GM23338 (cell line): ENCODE measurements at regions not wholly inside any gene's neighbourhood (a gene's known extent, or its start where the extent isn't known, plus 50 kb on each side); places are given as distances from the start of the nearest gene placed in this dataset.

Experiments
- ATAC-seq: fragments of 200-7000 bp; cut with Tn5 transposase; 3 replicates; pipeline ENCODE4 v1.9.1; 2020
- DNase-seq: peaks from one replicate; pipeline ENCODE4 v3.0.0-alpha.2; 2015; ENCODE audit warnings: low spot score
- H2AFZ ChIP-seq: fragments of 200-600 bp; sonication (generic); 2 replicates; pipeline ENCODE4 v1.8.0; 2016; ENCODE audit warnings: antibody characterized with exemption, mild to moderate bottlenecking, moderate library complexity
- H3F3A ChIP-seq: fragments of 200-600 bp; sonication (generic); replicated peaks from 2 replicates; pipeline ENCODE4 v1.8.0; 2017; ENCODE audit warnings: antibody characterized with exemption, mixed run types, low read depth
- H3K27ac ChIP-seq: fragments of 200-600 bp; sonication (generic); 2 replicates; pipeline ENCODE4 v1.6.1; 2016; ENCODE audit warnings: low read depth
- H3K27me3 ChIP-seq: fragments of 200-600 bp; sonication (generic); 2 replicates; pipeline ENCODE4 v1.8.0; 2016; ENCODE audit warnings: mild to moderate bottlenecking, mixed run types, moderate library complexity; ENCODE audit not compliant: insufficient read depth
- H3K36me3 ChIP-seq: fragments of 200-600 bp; sonication (generic); 2 replicates; pipeline ENCODE4 v1.8.0; 2016; ENCODE audit warnings: mild to moderate bottlenecking; ENCODE audit not compliant: insufficient read depth
- H3K4me1 ChIP-seq: fragments of 200-600 bp; sonication (generic); 2 replicates; pipeline ENCODE4 v1.8.0; 2016; ENCODE audit warnings: mild to moderate bottlenecking, moderate library complexity; ENCODE audit not compliant: insufficient read depth
- H3K4me2 ChIP-seq: fragments of 200-600 bp; sonication (generic); 2 replicates; pipeline ENCODE4 v1.7.1; 2017; ENCODE audit warnings: mixed run types
- H3K4me3 ChIP-seq: fragments of 200-600 bp; sonication (generic); 2 replicates; pipeline ENCODE4 v1.6.1; 2016; ENCODE audit warnings: mixed run types
- H3K79me2 ChIP-seq: fragments of 200-600 bp; sonication (generic); replicated peaks from 2 replicates; pipeline ENCODE4 v1.8.0; 2017; ENCODE audit warnings: mild to moderate bottlenecking; ENCODE audit not compliant: insufficient read depth
- H3K9me2 ChIP-seq: fragments of 200-600 bp; sonication (generic); 2 replicates; pipeline ENCODE4 v1.8.0; 2017; ENCODE audit not compliant: insufficient read depth
- H4K20me1 ChIP-seq: fragments of 200-600 bp; sonication (generic); replicated peaks from 2 replicates; pipeline ENCODE4 v1.8.0; 2017; ENCODE audit warnings: mild to moderate bottlenecking; ENCODE audit not compliant: insufficient read depth
- H3K27ac Mint-ChIP-seq: 2 replicates; pipeline ENCODE4 v1.8.0; 2020; ENCODE audit warnings: inconsistent platforms, mild to moderate bottlenecking, moderate library complexity, mixed read lengths
- H3K27me3 Mint-ChIP-seq: 3 replicates; pipeline ENCODE4 v1.8.0; 2022; ENCODE audit warnings: low read depth, mild to moderate bottlenecking, moderate library complexity, mixed read lengths, inconsistent platforms; ENCODE audit not compliant: insufficient read depth, poor library complexity
- H3K36me3 Mint-ChIP-seq: 3 replicates; pipeline ENCODE4 v1.8.0; 2021; ENCODE audit warnings: low read depth, mild to moderate bottlenecking, inconsistent platforms, moderate library complexity, mixed read lengths
- H3K4me1 Mint-ChIP-seq: 3 replicates; pipeline ENCODE4 v1.8.0; 2020; ENCODE audit warnings: mild to moderate bottlenecking, inconsistent platforms, mixed read lengths
- H3K4me3 Mint-ChIP-seq: 3 replicates; pipeline ENCODE4 v1.8.0; 2021; ENCODE audit warnings: moderate library complexity, mild to moderate bottlenecking, inconsistent platforms, mixed read lengths
- H3K9me3 Mint-ChIP-seq: 3 replicates; pipeline ENCODE4 v1.8.0; 2020; ENCODE audit warnings: moderate library complexity, mild to moderate bottlenecking, inconsistent platforms, mixed read lengths
- EZH2phosphoT487 ChIP-seq: fragments of 200-600 bp; sonication (generic); IDR thresholded peaks from one replicate; pipeline ENCODE4 v1.8.1; 2018; ENCODE audit warnings: antibody characterized with exemption; ENCODE audit not compliant: unreplicated experiment
- JUNB ChIP-seq: IDR thresholded peaks from one replicate; pipeline ENCODE4 v1.6.1; 2016; ENCODE audit warnings: antibody characterized with exemption; ENCODE audit not compliant: unreplicated experiment
- NANOG ChIP-seq: IDR thresholded peaks from 2 replicates; pipeline ENCODE4 v1.6.1; 2016; ENCODE audit warnings: antibody characterized with exemption, borderline replicate concordance
- STAT1 ChIP-seq: IDR thresholded peaks from one replicate; pipeline ENCODE4 v1.6.1; 2016; ENCODE audit warnings: antibody characterized with exemption; ENCODE audit not compliant: unreplicated experiment
- ZNF114 ChIP-seq: fragments of 250-450 bp; sonication (Bioruptor Pico); IDR thresholded peaks from 2 replicates; pipeline ENCODE4 v1.5.0; 2020; ENCODE audit warnings: mild to moderate bottlenecking, moderate library complexity
- TF ChIP-seq, protein P1 (sequence below), 2 experiments: fragments of 200-600 bp in 1 of 2; sonication (generic) in 1 of 2; conservative IDR thresholded peaks; 2 replicates each; pipeline versions ENCODE4 v1.5.1 to v1.6.1; 2016 to 2017; ENCODE audit warnings: antibody characterized with exemption in 2 of 2, low read depth in 2 of 2, mild to moderate bottlenecking in 2 of 2, moderate library complexity in 1 of 2
- TF ChIP-seq, protein P2 (sequence below): fragments of 250-450 bp; sonication (Bioruptor Pico); IDR thresholded peaks from 2 replicates; pipeline ENCODE4 v1.5.0; 2020; ENCODE audit warnings: mild to moderate bottlenecking, moderate library complexity

DNA sequence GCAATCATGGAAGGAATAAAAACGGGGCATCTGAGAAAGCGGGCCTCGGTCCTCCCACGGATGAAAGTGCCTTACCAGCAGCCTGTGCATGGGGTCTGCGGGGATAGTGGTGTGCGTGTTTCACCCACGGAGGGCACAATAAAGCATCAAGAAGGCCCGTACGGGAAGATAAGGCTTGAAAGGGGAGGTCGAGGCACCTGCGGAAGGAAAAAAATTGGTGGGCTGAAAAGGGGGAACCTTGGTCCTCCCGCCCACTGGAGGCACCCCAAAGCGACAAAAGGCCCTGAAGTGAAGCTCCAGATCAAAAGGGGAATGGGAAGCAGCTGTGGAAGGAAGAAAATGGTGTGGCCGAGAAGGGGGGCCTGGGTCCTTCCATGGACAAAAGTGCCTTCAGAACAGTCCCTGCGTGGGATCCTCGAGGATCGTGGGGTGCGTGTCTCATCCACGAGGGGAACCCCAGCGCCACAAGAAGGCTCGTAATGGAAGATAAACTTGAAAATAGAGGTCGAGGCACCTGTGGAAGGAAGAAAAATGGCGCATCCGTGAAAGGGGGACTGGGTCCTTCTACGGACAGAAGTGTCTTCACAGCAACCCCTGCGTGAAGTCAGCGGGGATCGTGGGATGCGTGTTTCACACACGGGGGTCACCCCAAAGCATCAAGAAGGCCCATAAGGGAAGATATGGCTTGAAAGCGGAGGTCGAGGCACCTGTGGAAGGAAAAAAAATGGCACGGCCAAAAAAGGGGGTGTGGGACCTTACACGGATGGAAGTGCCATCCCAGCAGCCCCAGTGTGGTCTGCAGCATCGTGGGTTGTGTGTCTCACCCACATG, 276.9 kb downstream of the ALG10 start:
- Mint-ChIP-seq H3K36me3 (peaks cover 85% of the 10 kb centered on the region), H3K9me3 (peaks cover 100% of the 10 kb centered on the region)

More for the DNA sequence above, 276.9 kb downstream of the ALG10 start:
- Histone ChIP-seq H3K36me3 (no peaks in the 10 kb centered on the region; the same call in 1 of the 2 replicates), H3K27ac (no peak overlapping the region), H3K27me3 (no peaks in the 10 kb centered on the region), H3K4me1 (no peaks in the 10 kb centered on the region), H3F3A (no peaks in the 10 kb centered on the region), H3K79me2 (no peaks in the 10 kb centered on the region), H2AFZ (no peak overlapping the region), H4K20me1 (no peaks in the 10 kb centered on the region), H3K4me2 (no peak overlapping the region), H3K9me2 (no peaks in the 10 kb centered on the region), H3K4me3 (no peak overlapping the region)
- no peaks in the 10 kb centered on the region; the same call in 2 of the 3 replicates for H3K4me1 Mint-ChIP-seq
- DNase-seq (no peak), ATAC-seq (no peak)
- TF ChIP-seq, protein P1, sequence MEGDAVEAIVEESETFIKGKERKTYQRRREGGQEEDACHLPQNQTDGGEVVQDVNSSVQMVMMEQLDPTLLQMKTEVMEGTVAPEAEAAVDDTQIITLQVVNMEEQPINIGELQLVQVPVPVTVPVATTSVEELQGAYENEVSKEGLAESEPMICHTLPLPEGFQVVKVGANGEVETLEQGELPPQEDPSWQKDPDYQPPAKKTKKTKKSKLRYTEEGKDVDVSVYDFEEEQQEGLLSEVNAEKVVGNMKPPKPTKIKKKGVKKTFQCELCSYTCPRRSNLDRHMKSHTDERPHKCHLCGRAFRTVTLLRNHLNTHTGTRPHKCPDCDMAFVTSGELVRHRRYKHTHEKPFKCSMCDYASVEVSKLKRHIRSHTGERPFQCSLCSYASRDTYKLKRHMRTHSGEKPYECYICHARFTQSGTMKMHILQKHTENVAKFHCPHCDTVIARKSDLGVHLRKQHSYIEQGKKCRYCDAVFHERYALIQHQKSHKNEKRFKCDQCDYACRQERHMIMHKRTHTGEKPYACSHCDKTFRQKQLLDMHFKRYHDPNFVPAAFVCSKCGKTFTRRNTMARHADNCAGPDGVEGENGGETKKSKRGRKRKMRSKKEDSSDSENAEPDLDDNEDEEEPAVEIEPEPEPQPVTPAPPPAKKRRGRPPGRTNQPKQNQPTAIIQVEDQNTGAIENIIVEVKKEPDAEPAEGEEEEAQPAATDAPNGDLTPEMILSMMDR (conservative IDR thresholded peaks at IDR 0.05; ENCODE audit: low read depth in 2 of 2), result no peak
- TF ChIP-seq JUNB (no peak), ZNF114 (CRISPR knock-in tag) (no peak), NANOG (no peak), EZH2phosphoT487 (no peak), STAT1 (no peak)
- TF ChIP-seq, protein P2, sequence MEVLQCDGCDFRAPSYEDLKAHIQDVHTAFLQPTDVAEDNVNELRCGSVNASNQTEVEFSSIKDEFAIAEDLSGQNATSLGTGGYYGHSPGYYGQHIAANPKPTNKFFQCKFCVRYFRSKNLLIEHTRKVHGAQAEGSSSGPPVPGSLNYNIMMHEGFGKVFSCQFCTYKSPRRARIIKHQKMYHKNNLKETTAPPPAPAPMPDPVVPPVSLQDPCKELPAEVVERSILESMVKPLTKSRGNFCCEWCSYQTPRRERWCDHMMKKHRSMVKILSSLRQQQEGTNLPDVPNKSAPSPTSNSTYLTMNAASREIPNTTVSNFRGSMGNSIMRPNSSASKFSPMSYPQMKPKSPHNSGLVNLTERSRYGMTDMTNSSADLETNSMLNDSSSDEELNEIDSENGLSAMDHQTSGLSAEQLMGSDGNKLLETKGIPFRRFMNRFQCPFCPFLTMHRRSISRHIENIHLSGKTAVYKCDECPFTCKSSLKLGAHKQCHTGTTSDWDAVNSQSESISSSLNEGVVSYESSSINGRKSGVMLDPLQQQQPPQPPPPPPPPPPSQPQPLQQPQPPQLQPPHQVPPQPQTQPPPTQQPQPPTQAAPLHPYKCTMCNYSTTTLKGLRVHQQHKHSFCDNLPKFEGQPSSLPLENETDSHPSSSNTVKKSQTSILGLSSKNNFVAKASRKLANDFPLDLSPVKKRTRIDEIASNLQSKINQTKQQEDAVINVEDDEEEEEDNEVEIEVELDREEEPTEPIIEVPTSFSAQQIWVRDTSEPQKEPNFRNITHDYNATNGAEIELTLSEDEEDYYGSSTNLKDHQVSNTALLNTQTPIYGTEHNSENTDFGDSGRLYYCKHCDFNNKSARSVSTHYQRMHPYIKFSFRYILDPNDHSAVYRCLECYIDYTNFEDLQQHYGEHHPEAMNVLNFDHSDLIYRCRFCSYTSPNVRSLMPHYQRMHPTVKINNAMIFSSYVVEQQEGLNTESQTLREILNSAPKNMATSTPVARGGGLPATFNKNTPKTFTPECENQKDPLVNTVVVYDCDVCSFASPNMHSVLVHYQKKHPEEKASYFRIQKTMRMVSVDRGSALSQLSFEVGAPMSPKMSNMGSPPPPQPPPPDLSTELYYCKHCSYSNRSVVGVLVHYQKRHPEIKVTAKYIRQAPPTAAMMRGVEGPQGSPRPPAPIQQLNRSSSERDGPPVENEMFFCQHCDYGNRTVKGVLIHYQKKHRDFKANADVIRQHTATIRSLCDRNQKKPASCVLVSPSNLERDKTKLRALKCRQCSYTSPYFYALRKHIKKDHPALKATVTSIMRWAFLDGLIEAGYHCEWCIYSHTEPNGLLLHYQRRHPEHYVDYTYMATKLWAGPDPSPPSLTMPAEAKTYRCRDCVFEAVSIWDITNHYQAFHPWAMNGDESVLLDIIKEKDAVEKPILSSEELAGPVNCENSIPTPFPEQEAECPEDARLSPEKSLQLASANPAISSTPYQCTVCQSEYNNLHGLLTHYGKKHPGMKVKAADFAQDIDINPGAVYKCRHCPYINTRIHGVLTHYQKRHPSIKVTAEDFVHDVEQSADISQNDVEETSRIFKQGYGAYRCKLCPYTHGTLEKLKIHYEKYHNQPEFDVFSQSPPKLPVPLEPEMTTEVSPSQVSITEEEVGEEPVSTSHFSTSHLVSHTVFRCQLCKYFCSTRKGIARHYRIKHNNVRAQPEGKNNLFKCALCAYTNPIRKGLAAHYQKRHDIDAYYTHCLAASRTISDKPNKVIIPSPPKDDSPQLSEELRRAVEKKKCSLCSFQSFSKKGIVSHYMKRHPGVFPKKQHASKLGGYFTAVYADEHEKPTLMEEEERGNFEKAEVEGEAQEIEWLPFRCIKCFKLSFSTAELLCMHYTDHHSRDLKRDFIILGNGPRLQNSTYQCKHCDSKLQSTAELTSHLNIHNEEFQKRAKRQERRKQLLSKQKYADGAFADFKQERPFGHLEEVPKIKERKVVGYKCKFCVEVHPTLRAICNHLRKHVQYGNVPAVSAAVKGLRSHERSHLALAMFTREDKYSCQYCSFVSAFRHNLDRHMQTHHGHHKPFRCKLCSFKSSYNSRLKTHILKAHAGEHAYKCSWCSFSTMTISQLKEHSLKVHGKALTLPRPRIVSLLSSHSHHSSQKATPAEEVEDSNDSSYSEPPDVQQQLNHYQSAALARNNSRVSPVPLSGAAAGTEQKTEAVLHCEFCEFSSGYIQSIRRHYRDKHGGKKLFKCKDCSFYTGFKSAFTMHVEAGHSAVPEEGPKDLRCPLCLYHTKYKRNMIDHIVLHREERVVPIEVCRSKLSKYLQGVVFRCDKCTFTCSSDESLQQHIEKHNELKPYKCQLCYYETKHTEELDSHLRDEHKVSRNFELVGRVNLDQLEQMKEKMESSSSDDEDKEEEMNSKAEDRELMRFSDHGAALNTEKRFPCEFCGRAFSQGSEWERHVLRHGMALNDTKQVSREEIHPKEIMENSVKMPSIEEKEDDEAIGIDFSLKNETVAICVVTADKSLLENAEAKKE (CRISPR knock-in tag), result no peak
- no peak overlapping the region for H3K4me3 Mint-ChIP-seq
- peaks cover 19% of the 10 kb centered on the region for H3K27me3 Mint-ChIP-seq
- no peak overlapping the region for H3K27ac Mint-ChIP-seq
